OCI-LY7 (cell line): ENCODE measurements at regions not wholly inside any gene's neighbourhood (a gene's known extent, or its start where the extent isn't known, plus 50 kb on each side); places are given as distances from the start of the nearest gene placed in this dataset.

ENCODE experiments used
- BruUV-seq: library from RNA; stranded (reverse); fragments of 400-500 nt; replicated peaks from 2 replicates; lab custom pipeline; 2021; lab: Mats Ljungman, UMichigan
- CTCF ChIA-PET: fragments of 300-600 bp; sonication (Branson Sonifier 250); formaldehyde crosslinking; loops from one replicate; lab custom pipeline; 2022; ENCODE audit warnings: antibody characterized with exemption; ENCODE audit not compliant: unreplicated experiment; lab: Charles Lee
- POLR2A ChIA-PET: fragments of 300-600 bp; sonication (Branson Sonifier 250); formaldehyde crosslinking; loops from one replicate; lab custom pipeline; 2022; ENCODE audit warnings: antibody characterized with exemption; lab: Charles Lee
- DNase-seq: peaks from one replicate; pipeline ENCODE4 v3.0.0-alpha.2; 2015; ENCODE audit warnings: low spot score
- H2AFZ ChIP-seq: fragments of 200-600 bp; sonication (generic), shearing (Covaris generic); 2 replicates; pipeline ENCODE4 v1.6.1; 2014; ENCODE audit warnings: mild to moderate bottlenecking, antibody characterized with exemption, low read length, moderate library complexity
- H3K27ac ChIP-seq: fragments of 200-600 bp; sonication (generic); 2 replicates; pipeline ENCODE4 v1.5.1; 2014; ENCODE audit warnings: mixed run types, low read depth, mild to moderate bottlenecking, moderate library complexity, low read length, inconsistent platforms; ENCODE audit not compliant: poor library complexity, severe bottlenecking
- H3K36me3 ChIP-seq: fragments of 200-600 bp; sonication (generic); 2 replicates; pipeline ENCODE4 v1.6.1; 2014; ENCODE audit warnings: mild to moderate bottlenecking, antibody characterized with exemption, low read length, moderate library complexity, mixed read lengths; ENCODE audit not compliant: insufficient read depth
- H3K4me1 ChIP-seq: fragments of 200-600 bp; sonication (generic); 2 replicates; pipeline ENCODE4 v1.5.1; 2014; ENCODE audit warnings: mild to moderate bottlenecking, low read length; ENCODE audit not compliant: insufficient read depth, poor library complexity, severe bottlenecking
- H3K4me2 ChIP-seq: fragments of 200-600 bp; sonication (generic); 2 replicates; pipeline ENCODE4 v1.6.1; 2014; ENCODE audit warnings: mild to moderate bottlenecking, low read length
- H3K4me3 ChIP-seq: fragments of 200-600 bp; sonication (generic); 2 replicates; pipeline ENCODE4 v1.5.1; 2014; ENCODE audit warnings: mild to moderate bottlenecking, low read depth, low read length; ENCODE audit not compliant: poor library complexity, severe bottlenecking
- H3K79me2 ChIP-seq: fragments of 200-600 bp; sonication (generic); 2 replicates; pipeline ENCODE4 v1.6.1; 2016; ENCODE audit warnings: low read depth, mild to moderate bottlenecking, low read length, moderate library complexity, mixed read lengths; ENCODE audit not compliant: insufficient read depth
- H3K9me2 ChIP-seq: fragments of 200-600 bp; sonication (generic); 2 replicates; pipeline ENCODE4 v1.6.1; 2016; ENCODE audit warnings: mild to moderate bottlenecking, low read length, mixed read lengths; ENCODE audit not compliant: insufficient read depth
- H3K9me3 ChIP-seq: fragments of 200-600 bp; sonication (generic); 2 replicates; pipeline ENCODE4 v1.6.1; 2014; ENCODE audit warnings: mild to moderate bottlenecking, mixed run types, low read length, mixed read lengths
- H4K20me1 ChIP-seq: fragments of 200-600 bp; sonication (generic); 2 replicates; pipeline ENCODE4 v1.6.1; 2014; ENCODE audit warnings: mild to moderate bottlenecking, antibody characterized with exemption, low read length, moderate library complexity, mixed read lengths; ENCODE audit not compliant: insufficient read depth
- EZH2phosphoT487 ChIP-seq: fragments of 200-600 bp; sonication (generic); IDR thresholded peaks from 2 replicates; pipeline ENCODE4 v1.6.1; 2018; ENCODE audit warnings: low read depth, borderline replicate concordance, mild to moderate bottlenecking, mixed run types, antibody characterized with exemption, low read length, moderate library complexity, mixed read lengths
- intact Hi-C: fragments of 100-400 bp; cut with micrococcal nuclease; formaldehyde crosslinking; loops from one replicate; pipeline ENCODE4 v1.10.0; 2022; ENCODE audit not compliant: unreplicated experiment
- TF ChIP-seq, protein P1 (sequence below): fragments of 200-600 bp; sonication (generic); conservative IDR thresholded peaks from 2 replicates; pipeline ENCODE4 v1.5.1; 2014; ENCODE audit warnings: mild to moderate bottlenecking, antibody characterized with exemption, low read length, moderate library complexity, mixed read lengths

DNA sequence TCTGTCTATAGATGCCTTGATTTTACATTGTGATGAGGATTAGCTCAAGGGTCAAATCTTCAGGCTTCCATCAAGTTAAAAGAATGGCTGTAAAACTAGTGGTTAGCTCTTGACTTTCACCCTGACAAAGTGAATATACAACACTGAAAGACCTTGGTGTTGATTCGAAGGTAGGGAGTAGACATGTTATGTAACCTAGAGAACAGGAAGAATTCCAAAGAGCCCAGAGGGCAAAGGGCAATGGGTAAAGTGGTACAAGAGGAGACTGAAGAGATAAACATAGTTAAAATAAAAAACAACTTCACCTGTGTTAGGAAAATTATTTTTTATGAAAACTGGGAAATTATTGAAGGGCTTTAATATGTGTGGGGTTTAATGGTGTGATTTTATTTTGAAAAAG is 833.2 kb upstream of the KLHL1 start:
- BruUV-seq: no TSS peak
- no peak overlapping the region for H3K4me3 ChIP-seq
- intact Hi-C loops: no loop called here
- no peaks in the 10 kb centered on the region for H4K20me1 ChIP-seq
- no peaks in the 10 kb centered on the region for H3K36me3 ChIP-seq
- ChIA-PET POLR2A (no interaction called here), CTCF (no interaction called here)
- H2AFZ ChIP-seq: no peak overlapping the region
- no peak overlapping the region for H3K4me2 ChIP-seq
- no peaks in the 10 kb centered on the region for H3K79me2 ChIP-seq
- no peaks in the 10 kb centered on the region for H3K9me2 ChIP-seq
- no peak for DNase-seq
- H3K4me1 ChIP-seq: no peaks in the 10 kb centered on the region
- no peak overlapping the region for H3K27ac ChIP-seq
- TF ChIP-seq, protein P1, sequence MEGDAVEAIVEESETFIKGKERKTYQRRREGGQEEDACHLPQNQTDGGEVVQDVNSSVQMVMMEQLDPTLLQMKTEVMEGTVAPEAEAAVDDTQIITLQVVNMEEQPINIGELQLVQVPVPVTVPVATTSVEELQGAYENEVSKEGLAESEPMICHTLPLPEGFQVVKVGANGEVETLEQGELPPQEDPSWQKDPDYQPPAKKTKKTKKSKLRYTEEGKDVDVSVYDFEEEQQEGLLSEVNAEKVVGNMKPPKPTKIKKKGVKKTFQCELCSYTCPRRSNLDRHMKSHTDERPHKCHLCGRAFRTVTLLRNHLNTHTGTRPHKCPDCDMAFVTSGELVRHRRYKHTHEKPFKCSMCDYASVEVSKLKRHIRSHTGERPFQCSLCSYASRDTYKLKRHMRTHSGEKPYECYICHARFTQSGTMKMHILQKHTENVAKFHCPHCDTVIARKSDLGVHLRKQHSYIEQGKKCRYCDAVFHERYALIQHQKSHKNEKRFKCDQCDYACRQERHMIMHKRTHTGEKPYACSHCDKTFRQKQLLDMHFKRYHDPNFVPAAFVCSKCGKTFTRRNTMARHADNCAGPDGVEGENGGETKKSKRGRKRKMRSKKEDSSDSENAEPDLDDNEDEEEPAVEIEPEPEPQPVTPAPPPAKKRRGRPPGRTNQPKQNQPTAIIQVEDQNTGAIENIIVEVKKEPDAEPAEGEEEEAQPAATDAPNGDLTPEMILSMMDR: no peak
- no peak for TF ChIP-seq EZH2phosphoT487
- no peaks in the 10 kb centered on the region for H3K9me3 ChIP-seq

DNA sequence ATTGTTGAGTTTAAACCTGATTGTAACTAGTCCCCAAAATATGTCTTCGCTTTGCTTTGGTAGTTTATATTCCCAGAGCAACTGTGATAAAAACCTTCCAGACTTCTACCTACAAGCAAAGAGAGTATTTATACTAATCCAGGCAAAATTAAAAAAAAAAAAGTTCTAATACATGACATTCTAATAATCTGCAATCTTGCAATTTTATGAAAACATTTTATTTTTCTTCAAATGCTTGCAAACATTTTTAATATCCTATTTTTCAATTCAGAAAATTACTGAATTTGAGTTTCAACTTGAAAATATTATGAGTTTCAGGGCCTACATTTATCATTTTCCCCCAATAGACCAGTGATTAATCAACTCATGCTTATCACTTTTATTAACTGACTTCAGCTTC is 830.2 kb upstream of the KLHL1 start:
- Histone ChIP-seq H3K9me2 (no peaks in the 10 kb centered on the region), H3K36me3 (no peaks in the 10 kb centered on the region), H3K4me1 (no peaks in the 10 kb centered on the region), H3K9me3 (no peaks in the 10 kb centered on the region), H3K4me2 (no peak overlapping the region), H3K27ac (no peak overlapping the region), H4K20me1 (no peaks in the 10 kb centered on the region), H3K79me2 (no peaks in the 10 kb centered on the region), H2AFZ (no peak overlapping the region), H3K4me3 (no peak overlapping the region)
- DNase-seq: no peak
- intact Hi-C loops: no loop called here
- no TSS peak for BruUV-seq
- ChIA-PET POLR2A (interaction anchor here (0.5 kb wide), 1 partner anchor 17 kb away, joined by 4 read pairs; no protein-coding TSS in a partner anchor), CTCF (no interaction called here)
- TF ChIP-seq, protein P1: no peak
- no peak for TF ChIP-seq EZH2phosphoT487

DNA sequence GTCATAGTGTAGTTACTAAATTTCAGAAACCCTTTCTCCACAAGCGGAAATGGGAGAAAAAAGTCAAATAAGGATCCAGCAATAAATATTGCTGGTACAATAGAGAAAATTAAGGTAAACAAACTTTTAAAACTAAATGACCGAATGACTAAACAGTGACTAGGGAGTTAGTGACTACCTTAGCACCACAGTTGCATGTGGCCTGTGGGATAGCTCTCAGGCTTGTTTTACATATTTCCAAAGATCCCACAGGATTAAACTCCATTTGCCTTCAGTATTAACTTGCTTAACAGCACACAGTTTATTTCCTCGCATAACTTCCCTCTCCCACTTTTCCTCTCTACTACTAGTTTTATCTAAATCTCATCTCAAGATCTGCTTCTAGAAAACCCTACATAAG is 824.3 kb upstream of the KLHL1 start:
- no peaks in the 10 kb centered on the region for H3K4me1 ChIP-seq
- DNase-seq: no peak
- ChIA-PET POLR2A (no interaction called here), CTCF (no interaction called here)
- no peak for TF ChIP-seq EZH2phosphoT487
- TF ChIP-seq, protein P1: no peak
- no peak overlapping the region for H2AFZ ChIP-seq
- H3K9me2 ChIP-seq: no peaks in the 10 kb centered on the region
- H3K27ac ChIP-seq: no peak overlapping the region
- no TSS peak for BruUV-seq
- no peaks in the 10 kb centered on the region for H3K79me2 ChIP-seq
- no peaks in the 10 kb centered on the region for H3K36me3 ChIP-seq
- no peaks in the 10 kb centered on the region for H4K20me1 ChIP-seq
- H3K4me2 ChIP-seq: no peak overlapping the region
- intact Hi-C loops: no loop called here
- no peak overlapping the region for H3K4me3 ChIP-seq
- H3K9me3 ChIP-seq: no peaks in the 10 kb centered on the region
